ENCODE measurements at regions not wholly inside any gene's neighbourhood (a gene's known extent, or its start where the extent isn't known, plus 50 kb on each side); places are given as distances from the start of the nearest gene placed in this dataset.
"Not testable (repeated sequence)": the region's sequence is repeated elsewhere in the genome, so short reads cannot be mapped to it uniquely, and the experiment has no call there.

DNA sequence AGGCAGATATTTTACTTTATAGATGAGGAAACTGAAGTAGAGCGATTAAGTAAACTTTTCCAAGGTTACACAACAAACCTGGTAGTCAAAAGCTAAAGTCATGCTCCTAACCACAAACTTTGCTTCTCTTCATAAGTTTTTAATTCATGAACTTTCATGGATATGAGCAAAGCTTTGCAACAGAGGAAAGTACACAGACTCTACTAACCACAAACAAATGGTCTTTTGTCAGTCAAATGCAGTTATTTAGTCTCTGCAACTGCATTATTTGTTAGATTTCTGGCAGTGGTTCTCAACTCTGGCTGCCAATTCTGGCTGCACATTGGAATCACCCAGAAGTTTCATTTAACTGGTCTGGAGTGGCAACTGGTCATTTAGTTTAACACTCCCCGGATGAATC, 140.6 kb upstream of the TMEM168 start:
- DNase-seq: peak; percentile 65

DNA sequence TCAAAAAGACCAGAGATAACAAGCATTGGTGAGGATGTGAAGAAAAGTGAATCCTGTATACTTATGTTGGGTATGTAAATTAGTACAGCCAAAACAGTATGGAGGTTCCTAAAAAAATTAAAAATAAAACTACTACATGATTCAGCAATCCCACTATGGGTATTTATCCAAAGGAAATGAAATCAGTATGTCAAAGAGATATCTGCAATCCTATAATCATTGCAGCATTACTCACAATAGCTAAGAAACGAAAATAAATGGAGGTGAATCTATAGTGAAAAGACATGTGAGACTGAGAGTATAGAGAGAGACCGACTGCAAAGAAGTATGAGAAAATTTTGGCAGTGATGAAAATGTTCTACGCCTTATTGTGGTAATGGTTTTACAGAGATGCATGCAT, 139.2 kb upstream of the TMEM168 start:
- peak; percentile 54 for DNase-seq

DNA sequence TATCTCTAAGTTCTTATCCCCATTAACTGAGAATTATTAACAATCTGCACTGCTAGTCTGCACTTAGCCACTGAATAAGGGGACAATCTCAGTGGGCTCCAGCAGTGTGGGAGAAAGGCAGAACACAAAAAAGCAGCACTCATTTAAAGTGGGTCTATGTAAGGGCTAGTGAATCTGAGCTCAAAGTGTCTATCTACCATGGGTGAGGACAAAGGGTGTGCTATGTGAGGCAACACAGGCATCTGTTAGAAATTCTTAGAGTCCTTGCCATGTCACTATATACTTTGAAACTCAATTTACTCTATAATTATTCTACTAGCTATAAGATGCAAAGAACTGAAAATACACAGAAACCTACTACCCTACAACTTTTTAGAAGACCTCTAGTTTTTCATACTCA, 135.8 kb upstream of the TMEM168 start:
- DNase-seq: no peak

DNA sequence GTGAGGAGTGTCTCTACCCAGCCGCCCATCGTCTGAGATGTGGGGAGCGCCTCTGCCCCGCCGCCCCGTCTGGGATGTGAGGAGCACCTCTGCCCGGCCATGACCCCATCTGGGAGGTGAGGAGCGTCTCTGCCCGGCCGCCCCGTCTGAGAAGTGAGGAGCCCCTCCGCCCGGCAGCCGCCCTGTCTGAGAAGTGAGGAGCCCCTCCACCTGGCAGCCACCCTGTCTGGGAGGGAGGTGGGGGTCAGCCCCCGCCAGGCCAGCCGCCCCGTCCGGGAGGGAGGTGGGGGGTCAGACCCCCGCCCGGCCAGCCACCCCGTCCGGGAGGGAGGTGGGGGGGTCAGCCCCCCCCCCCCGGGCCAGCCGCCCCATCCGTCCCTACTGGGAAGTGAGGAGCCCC, 132.4 kb upstream of the TMEM168 start:
- not testable (repeated sequence) for DNase-seq

DNA sequence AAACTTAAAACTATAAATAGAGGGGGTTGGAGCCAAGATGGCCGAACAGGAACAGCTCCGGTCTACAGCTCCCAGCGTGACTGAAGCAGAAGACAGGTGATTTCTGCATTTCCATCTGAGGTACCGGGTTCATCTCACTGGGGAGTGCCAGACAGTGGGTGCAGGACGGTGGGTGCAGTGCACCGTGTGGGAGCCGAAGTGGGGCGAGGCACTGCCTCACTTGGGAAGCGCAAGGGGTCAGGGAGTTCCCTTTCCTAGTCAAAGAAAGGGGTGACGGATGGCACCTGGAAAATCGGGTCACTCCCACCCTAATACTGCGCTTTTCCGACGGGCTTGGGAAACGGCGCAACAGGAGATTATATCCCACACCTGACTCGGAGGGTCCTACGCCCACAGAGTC, 126.2 kb upstream of the TMEM168 start:
- DNase-seq: not testable (repeated sequence)

DNA sequence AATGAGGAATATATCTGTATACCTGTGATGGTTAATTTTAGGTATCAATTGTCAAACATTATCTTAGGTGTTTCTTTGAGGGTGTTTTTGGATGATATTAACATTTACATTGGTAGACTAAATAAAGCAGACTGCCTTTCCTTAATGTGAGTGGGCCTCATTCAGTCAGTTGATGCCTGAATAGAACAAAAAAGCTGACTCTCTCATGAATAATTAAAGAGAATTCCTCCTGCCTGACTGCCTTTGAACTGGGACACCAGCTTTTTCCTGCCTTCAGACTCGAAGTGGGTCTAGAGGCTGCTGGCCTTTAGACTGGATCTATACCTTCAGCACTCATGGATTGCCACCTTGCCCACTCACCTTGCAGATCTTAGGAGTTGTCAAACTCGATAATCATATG, 117.9 kb upstream of the TMEM168 start:
- no peak for DNase-seq

DNA sequence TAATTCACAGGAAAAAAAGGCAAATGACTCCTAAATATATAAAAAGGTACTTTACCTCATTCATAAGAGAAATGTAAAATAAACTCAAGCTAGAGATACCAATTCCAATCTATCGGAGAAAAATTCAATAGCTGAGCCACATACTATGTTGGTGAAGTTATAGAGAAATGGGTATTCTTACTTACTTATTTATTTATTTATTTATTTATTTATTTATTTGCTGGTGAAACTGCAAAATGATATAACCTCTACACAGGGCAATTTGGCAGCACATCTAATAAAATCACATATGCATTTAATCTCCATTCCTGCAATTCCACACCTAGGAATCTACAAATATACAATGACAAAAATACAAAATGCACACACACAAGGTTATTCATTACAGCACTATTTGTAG, 117.5 kb upstream of the TMEM168 start:
- DNase-seq: no peak

DNA sequence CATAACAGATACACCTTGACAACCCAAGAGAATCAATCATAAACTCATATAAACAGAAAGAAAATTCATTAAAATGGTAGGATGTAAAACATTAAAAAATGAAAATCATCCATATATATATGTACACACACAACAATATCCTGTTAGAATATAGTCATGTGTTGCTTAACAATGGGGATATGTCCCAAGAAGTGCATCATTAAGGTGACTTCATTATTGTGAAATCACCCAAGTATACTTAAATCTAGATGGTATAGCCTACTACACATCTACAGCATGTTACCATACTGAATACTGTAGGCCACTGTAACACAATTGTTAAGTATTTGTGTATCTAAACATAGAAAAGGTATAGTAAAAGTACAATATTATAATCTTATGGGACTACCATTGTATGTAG, 115.8 kb upstream of the TMEM168 start:
- DNase-seq: no peak

DNA sequence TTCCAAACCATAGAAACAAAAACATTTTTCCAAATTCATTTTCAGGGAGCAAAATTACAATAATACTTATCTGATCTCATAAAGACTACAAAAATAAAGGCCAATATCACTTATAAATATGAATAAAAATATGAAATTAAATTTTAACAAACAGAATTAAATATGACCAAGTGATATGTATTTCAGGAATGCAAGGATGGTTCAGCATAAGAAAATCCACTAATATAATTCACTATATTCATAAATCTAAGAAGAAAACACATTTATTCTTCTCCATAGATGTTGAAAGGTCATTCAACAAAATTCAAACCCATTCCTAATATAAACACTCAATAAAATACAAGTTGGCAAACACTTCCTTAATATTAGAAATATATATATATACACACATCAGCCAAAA, 115.2 kb upstream of the TMEM168 start:
- no peak for DNase-seq

DNA sequence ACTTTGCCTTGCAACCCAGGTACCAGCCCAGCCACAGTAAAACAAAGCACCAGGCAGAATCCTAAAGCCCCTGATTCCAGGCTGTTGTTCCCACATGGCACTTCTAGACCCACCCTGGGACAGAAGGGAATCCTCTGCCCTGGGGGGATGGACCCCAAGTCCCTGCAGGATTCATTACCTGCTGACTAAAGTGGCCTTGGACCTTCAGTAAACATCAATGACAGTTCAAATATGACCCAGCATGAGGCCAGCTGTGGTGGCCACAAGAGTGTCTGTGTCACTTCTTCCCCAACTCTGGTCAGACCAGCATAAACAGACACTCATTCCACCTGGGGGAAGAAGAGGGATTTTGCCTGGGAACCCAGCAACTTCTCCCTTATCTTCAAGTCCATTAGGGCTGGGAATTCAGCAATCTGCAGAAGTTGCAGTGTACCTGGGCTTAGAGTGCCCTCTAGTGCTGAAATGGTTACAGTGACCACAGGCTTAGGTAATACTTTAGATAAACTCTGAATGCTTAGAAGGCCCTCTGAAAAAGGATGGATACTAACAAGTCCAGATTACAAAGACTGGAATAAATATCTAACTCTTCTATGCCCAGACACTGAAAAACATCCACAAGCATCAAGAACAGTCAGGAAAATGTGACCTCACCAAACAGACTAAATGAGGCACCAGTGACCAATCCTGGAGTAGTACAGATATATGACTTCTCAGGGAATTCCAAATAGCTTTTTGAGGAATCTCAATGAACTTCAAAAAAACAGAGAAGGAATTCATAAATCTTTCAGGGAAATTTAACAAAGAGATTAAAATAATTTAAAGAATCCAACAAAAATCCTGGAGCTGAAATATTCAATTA, 108.5 kb upstream of the TMEM168 start:
- peak; percentile 70 for DNase-seq

DNA sequence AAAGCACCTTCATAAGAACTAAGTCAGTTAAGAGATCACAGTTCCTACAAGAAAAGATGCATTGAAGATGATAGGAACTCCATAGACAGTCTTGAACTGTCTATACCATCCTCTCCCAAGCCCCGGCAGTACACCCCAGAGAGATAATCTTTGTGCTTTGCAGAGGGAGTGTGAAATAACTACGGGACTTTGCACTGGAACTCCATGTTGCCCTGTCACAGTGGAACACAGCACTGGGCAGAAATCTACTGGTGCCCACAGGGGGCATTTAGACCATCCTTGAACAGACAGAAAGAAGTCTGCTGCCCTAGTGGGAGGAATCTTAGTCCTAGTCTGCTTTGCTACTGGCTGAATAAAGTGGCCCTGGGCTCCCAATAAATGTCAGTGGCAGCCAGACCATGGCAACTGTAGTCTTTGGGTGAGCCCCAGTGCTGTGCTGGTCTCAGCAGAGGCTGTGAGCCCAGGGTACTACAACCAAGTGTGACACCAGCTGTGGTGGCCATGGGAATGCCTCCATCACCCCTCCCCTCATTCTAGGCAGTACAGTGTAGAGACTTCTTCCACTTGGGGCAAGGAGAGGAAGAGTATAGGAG, 107.7 kb upstream of the TMEM168 start:
- no peak for DNase-seq

DNA sequence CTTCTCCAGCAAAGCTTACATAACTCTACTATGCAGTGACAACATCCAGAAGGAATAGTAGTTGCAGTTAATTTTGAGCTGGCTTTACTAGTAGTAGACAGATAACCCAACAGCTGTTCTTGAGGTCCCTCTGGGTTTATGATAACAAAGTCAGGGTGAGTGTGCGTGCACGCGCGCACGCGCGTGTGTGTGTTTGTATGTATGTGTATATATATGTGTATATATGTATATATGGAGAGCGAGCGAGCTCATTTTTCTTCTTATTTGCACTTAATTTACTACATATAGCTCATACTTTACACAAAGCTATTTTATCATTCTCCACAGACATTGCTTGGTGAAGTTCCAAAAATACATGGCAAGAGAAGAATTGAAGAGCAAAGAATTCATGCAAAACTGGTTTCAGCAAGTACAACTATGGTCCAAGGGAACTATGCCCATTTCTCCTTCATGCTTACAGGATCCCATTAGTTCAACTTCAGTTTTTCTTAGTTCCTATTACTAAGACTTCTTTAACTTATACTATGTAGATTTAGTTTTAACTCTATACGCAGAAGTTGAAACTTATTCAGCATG, 105.9 kb upstream of the TMEM168 start:
- DNase-seq: no peak

DNA sequence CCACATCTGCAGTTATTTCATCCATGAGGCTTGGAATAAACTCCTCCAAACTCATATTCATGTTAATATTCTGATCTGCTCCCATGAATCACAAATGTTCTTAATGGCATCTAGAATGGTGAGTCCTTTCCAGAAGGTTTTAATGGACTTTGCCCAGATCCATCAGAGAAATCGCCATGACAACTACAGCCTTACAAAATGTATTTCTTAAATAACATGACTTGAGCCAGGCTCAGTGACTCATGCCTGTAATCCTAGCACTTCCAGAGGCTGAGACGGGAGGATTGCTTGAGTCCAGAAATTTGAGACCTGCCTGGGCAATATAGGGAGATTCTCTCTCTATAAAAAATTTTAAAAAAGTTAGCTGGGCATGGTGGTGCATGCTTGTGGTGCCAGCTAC, 102.1 kb upstream of the TMEM168 start:
- DNase-seq: peak; percentile 68

DNA sequence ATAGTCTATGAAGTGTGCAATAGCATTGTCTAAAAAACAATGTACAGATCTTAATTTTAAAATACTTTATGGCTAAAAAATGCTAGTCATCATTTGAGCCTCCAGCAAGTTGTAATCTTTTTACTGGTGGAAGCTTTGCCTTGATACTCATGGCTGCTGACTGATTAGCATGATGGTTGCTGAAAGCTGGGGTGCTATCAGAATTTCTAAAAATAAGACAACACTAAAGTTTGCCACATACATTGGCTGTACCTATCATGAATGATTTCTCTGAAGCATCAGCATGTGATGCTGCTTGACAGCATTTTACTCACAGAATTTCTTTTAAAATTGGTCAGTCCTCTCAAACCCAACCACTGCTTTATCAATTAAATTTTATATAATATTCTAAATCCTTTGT, 101.5 kb upstream of the TMEM168 start:
- no peak for DNase-seq

DNA sequence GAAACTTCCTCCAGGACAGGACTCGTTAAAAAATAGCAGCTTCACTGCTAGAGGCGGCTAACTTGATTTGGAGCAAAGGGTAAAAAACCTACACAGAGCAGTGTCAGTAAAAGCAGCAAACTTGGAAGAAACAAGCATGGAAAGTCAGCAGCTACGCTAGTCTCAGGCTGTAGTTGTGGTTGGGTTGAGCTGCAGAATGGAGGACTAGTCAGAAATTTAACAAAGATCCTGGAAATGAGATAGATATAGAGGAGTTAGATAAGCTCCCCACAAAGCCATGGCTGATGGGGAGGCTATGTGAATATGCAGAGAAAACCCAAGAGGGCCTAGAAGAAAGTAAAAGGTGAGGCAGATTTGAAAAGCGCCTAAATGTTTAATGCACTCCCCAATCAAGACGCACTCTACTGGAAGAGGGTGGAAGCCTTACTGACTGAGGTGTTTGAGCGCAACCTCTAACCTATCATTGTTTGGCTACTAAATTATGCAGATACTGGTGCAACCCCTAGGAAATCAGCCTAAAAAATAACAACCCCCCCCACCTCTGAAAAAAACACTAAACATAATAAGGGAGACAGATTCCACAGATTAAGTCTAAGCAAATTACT, 99.7 kb upstream of the TMEM168 start:
- no peak for DNase-seq

DNA sequence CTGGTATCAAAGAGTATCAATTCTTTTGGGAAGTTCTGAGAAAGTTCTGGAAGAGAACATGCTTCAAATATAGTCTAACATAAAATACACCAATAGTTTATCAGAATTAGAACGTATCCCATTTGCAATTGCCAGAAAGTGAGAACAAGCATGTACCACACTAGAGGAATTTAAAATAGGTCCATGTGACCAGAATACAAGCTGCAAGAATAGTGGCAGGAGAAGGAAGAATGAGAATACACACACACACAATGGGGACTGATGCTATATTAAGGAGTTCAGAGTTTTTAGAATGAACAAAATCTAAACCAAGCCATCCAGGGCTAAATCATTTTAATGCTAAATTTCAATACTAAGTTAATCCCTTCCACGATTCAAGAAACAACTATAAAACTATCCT, 99.1 kb upstream of the TMEM168 start:
- DNase-seq: no peak

DNA sequence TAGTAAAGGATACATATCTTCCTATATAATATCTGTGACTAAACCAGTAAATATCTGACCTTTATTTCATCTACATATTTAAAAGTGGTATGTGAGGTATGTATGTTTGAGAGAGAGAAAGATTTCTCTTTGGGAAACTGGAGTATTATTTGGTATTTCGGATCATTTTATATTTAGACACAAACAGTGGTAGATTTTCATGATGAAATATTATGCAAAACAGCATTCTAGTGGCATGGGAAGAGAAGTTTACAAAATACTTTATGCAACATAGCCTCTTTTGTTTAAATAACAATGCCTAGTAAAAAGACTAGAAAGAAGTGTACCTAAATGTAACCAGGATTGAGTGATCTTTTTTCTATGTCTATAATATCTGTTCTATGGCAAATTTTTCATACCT, 98.6 kb upstream of the TMEM168 start:
- peak; percentile 5 for DNase-seq

DNA sequence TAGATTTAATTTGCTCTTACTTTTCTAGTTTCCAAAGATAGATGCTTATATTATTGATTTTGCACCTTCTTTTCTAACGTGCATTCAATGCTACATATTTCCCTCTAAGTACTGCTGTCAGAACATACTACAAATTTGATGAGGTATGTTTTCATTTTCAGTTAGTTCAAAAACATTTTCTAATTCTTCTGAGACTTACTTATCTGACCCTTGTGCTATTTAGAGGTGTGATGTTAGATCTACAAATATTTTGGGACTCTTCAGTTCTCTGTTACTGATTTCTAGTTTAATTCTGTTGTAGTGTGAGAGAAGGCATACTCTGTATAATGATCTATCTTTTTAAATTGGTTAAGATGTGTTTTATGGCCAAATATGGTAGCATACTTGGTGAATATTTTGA, 97.8 kb upstream of the TMEM168 start:
- DNase-seq: no peak

DNA sequence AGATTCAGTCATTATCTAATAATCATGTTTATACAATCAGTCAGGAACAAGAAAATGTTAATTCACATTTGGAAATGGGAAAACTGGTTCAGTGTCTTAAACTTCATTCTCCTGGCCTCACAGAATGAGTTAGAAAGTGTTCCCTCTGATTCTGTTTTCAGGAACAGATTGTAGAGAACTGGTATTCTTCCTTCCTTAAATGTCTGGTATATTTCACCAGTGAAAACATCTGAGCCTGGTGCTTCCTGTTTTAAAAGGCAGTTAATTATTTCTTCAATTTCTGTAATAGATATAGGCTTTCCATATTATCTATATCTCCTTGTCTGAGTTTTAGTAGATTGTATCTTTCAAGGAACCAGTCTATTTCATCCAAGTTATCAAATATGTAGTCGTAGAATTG, 97.1 kb upstream of the TMEM168 start:
- DNase-seq: no peak

DNA sequence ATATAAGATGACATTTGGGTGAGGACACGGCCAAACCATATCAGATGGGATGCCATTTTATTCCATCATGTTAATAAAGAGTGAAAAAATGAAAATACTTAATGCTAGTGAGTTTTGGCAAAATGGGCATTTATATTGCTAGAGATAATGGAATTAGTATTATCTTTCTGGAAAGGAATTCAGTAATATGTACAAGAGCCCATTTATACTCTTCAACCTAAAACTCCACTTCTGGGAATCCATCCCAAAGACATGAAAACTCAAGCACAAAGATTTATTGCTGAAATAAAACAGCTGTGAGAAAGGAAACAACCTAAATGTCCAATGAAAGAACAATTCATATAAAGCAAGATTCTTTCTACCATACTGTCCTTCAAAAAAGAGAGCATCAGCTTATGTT, 96.0 kb upstream of the TMEM168 start:
- DNase-seq: no peak

DNA sequence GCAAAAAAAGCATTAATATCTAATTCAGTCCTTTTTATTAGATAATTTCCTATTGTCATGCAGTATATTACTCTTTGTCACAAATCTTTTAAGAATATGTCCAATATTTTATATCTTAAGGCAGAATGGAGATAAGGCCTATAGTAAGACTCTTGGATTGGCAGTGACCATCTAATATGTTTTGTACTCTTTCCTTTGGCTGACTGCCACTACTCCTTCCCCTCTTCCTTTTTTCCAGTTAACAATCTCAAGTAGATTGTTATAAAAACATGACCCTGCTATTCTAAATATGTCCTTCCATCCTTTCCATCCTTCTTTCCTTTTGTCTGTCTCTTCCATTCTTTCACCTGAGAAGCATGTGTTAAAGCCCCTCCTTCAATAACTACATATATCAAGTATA, 92.8 kb upstream of the TMEM168 start:
- no peak for DNase-seq

DNA sequence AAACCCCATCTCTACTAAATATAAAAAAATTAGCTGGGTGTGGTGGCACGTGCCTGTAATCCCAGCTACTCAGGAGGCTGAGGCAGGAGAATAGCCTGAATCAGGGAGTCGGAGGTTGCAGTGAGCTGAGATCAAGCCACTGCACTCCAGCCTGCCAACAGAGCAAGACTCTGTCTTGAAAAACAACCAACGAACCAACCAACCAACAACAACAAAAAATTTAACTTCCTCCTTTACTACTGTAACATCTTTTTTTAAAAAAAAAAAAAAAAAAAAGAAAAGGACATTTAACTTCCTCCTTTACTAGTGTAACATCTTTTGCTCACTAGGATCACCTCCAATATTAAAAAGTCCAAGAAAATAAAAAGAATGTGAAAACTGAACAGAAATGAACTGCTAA, 92.3 kb upstream of the TMEM168 start:
- no peak for DNase-seq

DNA sequence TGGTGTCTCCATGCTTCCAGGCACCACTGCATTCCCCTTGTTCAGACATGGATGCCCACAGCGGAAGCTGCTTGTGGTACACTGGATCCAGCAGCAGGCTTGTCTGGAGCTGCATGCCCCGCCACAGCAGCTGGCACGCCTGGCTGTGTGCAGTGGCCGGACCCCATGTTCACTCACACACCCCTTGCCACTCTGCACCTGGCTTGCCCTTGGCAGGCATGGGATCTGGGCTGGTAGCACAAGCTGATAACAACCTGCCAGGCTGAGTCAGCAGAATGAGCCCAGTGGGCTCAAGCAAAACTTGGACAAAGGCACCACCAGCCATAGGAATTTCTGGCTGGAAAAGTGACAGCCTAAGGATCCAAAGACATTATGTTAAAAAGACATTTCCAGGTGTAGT, 91.8 kb upstream of the TMEM168 start:
- no peak for DNase-seq

DNA sequence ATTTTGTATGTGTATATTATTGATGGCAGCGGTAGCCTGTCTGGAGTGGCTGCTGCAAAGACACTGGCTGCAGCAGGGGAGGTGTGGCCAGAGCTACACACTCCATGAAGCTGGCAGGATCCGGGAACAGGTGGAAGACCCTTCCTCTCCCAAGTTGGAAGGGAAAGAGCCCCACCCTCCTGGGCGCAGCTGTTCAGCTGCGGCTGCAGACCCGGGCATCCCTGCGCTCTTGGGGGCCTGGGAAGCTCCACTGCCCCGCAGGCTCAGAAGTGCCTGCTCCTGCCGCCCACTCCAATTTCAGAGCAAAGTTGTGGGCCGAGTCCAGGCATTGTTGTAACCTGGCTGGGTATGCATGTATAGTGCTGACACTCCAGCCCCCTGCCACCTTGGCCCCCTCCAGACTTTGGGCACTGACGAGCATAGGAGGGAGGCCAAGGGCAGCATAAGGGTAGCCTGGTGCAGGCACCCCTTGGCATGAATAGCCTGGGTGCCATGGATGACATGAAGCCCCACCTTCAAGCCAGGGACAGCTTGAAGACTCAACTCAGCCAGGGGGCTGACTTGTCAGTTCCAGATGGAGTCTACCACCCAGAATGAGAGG, 90.7 kb upstream of the TMEM168 start:
- no peak for DNase-seq
